GM10266 (cell line): ENCODE measurements at regions not wholly inside any gene's neighbourhood (a gene's known extent, or its start where the extent isn't known, plus 50 kb on each side); places are given as distances from the start of the nearest gene placed in this dataset.

Experiments used
- DNase-seq: peaks from one replicate; pipeline ENCODE4 v3.0.0; 2012; ENCODE audit errors: extremely low spot score
- CTCF ChIP-seq: IDR thresholded peaks from 2 replicates; pipeline ENCODE4 v1.5.1; 2012; ENCODE audit warnings: mild to moderate bottlenecking, low read depth; ENCODE audit not compliant: control insufficient read depth, insufficient read depth; ENCODE audit errors: missing control alignments

GRCh38 chr21:15421441-15421881, 308.3 kb upstream of the USP25 start:
- DNase-seq: no peak
- no peak for TF ChIP-seq CTCF

GRCh38 chr21:15421947-15422346, 307.8 kb upstream of the USP25 start:
- DNase-seq: no peak
- TF ChIP-seq CTCF: no peak

- TF ChIP-seq CTCF: no peak
- DNase-seq: no peak
These were observed 307.0 kb upstream of the USP25 start for GRCh38 chr21:15422783-15423182.

GRCh38 chr21:15423676-15424445, 305.9 kb upstream of the USP25 start:
- no peak for TF ChIP-seq CTCF
- DNase-seq: no peak

- no peak for DNase-seq
- TF ChIP-seq CTCF: no peak
These were observed 304.7 kb upstream of the USP25 start for GRCh38 chr21:15425049-15425448.

GRCh38 chr21:15430023-15430422, 299.8 kb upstream of the USP25 start:
- no peak for DNase-seq
- TF ChIP-seq CTCF: no peak

- no peak for TF ChIP-seq CTCF
These were observed 299.2 kb upstream of the USP25 start for GRCh38 chr21:15430577-15430976.

More at GRCh38 chr21:15430577-15430976, 299.2 kb upstream of the USP25 start:
- no peak for DNase-seq
